Kidney (tissue), 13 donors: ENCODE measurements at regions not wholly inside any gene's neighbourhood (a gene's known extent, or its start where the extent isn't known, plus 50 kb on each side); places are given as distances from the start of the nearest gene placed in this dataset.

Experiments
- DNase-seq, 5 donors: peaks; one replicate each; pipeline ENCODE4 v3.0.0-alpha.2; 2013 to 2020
- FAIRE-seq: peaks from 2 replicates; lab custom pipeline; 2012; peaks lifted over from hg19 to GRCh38; lab: Jason Lieb, UNC
- H3K27ac ChIP-seq, 2 donors: one replicate each; pipeline ENCODE4 v1.7.0; 2013; ENCODE audit warnings: low read depth in 2 of 2, low read length in 2 of 2, inconsistent platforms in 1 of 2
- H3K27me3 ChIP-seq: one replicate; pipeline ENCODE4 v1.7.1; 2013; ENCODE audit warnings: low read length, inconsistent platforms; ENCODE audit not compliant: control insufficient read depth, insufficient read depth
- H3K36me3 ChIP-seq, 3 donors: one replicate each; pipeline versions ENCODE4 v1.7.0 to v1.7.1; 2013; ENCODE audit warnings: low read length in 3 of 3, control low read depth in 1 of 3, inconsistent platforms in 1 of 3; ENCODE audit not compliant: insufficient read depth in 3 of 3, control insufficient read depth in 2 of 3
- H3K4me1 ChIP-seq, 3 donors: one replicate each; pipeline versions ENCODE4 v1.7.0 to v1.7.1; 2013; ENCODE audit warnings: low read length in 3 of 3, inconsistent platforms in 1 of 3, low read depth in 1 of 3; ENCODE audit not compliant: control insufficient read depth in 2 of 3, insufficient read depth in 2 of 3
- H3K4me3 ChIP-seq, 3 donors: one replicate each; pipeline versions ENCODE4 v1.7.0 to v1.8.1; 2013; ENCODE audit warnings: low read length in 3 of 3, control low read depth in 1 of 3, inconsistent platforms in 1 of 3
- H3K9ac ChIP-seq, 3 donors: one replicate each; pipeline versions ENCODE4 v1.7.0 to v1.7.1; 2013; ENCODE audit warnings: low read length in 3 of 3, control low read depth in 1 of 3, inconsistent platforms in 1 of 3
- H3K9me3 ChIP-seq, 3 donors: one replicate each; pipeline versions ENCODE4 v1.7.0 to v1.7.1; 2013; ENCODE audit warnings: low read length in 3 of 3, control low read depth in 1 of 3, inconsistent platforms in 1 of 3; ENCODE audit not compliant: control insufficient read depth in 2 of 3, insufficient read depth in 1 of 3
- intact Hi-C: fragments of 100-400 bp; cut with DNase I; formaldehyde crosslinking; loops from one replicate; pipeline ENCODE4 v1.11.1; 2022
- TF ChIP-seq, protein P1 (sequence below): IDR thresholded peaks from 3 replicates; pipeline ENCODE4 v1.5.1; 2012; ENCODE audit warnings: mild to moderate bottlenecking, moderate library complexity, borderline replicate concordance; ENCODE audit not compliant: insufficient read depth; ENCODE audit errors: extremely low read depth
- donor health status: control.
- donor health status: control.
- donor health status: control.
- donor health status: control.
- donor health status: control.
- donor health status: DM: yes; HTN: yes; CAD: no.
- donor health status: Normal renal cell carcinoma (clear cell type).

DNA sequence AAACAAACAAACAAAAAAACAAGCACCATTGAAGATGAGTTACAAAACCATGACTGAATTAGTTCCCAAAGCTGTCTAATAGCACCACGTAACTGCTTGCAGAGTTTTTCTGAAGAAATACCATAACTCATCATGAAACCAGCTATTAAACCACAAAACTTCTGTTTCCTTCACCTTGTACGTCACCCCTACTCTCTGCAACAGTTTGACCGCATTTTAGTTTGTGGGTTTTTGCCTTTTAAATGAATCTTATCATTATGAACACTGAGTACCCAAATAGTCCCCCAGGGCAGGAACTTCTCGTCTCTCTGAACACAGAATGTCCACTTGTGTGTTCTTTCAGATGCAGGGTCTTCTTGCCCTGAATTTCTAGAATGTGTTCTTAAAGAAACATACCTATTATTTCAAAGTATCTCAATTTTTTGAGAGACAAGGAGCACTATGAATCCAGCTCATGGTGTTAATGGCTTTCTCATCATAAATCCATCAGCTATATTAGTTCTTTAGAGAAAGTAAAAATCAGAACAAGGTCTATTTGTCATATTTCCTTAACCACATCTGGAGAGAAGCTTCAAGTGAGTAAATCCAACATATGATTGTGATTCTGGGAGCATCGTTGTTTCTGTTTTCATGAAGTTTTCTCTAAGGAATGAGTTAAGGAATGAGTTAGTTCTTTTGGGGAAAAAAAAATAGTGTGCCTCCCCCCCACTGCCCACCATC is 210.6 kb downstream of the AUH start:
- H3K27me3 ChIP-seq = no peaks in the 10 kb centered on the region
- H3K4me1 ChIP-seq = no peaks in the 10 kb centered on the region
- H3K4me3 ChIP-seq = no peak overlapping the region
- no peak for FAIRE-seq
- TF ChIP-seq, protein P1, sequence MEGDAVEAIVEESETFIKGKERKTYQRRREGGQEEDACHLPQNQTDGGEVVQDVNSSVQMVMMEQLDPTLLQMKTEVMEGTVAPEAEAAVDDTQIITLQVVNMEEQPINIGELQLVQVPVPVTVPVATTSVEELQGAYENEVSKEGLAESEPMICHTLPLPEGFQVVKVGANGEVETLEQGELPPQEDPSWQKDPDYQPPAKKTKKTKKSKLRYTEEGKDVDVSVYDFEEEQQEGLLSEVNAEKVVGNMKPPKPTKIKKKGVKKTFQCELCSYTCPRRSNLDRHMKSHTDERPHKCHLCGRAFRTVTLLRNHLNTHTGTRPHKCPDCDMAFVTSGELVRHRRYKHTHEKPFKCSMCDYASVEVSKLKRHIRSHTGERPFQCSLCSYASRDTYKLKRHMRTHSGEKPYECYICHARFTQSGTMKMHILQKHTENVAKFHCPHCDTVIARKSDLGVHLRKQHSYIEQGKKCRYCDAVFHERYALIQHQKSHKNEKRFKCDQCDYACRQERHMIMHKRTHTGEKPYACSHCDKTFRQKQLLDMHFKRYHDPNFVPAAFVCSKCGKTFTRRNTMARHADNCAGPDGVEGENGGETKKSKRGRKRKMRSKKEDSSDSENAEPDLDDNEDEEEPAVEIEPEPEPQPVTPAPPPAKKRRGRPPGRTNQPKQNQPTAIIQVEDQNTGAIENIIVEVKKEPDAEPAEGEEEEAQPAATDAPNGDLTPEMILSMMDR = no peak
- no peaks in the 10 kb centered on the region for H3K9me3 ChIP-seq
- H3K36me3 ChIP-seq = no peaks in the 10 kb centered on the region
- H3K27ac ChIP-seq = no peak overlapping the region
- no peak overlapping the region for H3K9ac ChIP-seq
- no peak for DNase-seq
- intact Hi-C loops = no loop called here

DNA sequence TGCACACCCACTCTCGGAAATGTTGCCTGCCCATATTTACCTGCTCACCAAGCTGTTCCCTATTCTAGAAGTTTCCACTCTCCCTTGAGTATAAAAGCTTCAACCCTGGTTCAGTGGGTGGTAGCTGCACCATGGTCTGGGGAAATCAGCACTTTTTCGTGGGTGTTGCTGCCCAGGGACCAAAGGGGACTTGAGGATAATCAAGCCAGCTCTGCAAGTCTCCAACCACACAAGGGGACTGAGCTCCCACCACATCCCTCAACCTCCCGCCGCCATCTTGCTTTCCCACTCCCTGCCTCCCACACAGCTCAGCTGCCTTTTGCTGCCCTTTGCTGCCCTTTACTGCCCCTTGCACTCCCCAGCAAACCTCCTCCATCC is 210.0 kb downstream of the AUH start:
- FAIRE-seq (no peak), DNase-seq (no peak)
- TF ChIP-seq, protein P1 = no peak
- Histone ChIP-seq H3K27me3 (no peaks in the 10 kb centered on the region), H3K4me3 (no peak overlapping the region), H3K9ac (no peak overlapping the region), H3K4me1 (no peaks in the 10 kb centered on the region), H3K36me3 (no peaks in the 10 kb centered on the region), H3K9me3 (no peaks in the 10 kb centered on the region), H3K27ac (no peak overlapping the region)
- intact Hi-C loops = no loop called here

DNA sequence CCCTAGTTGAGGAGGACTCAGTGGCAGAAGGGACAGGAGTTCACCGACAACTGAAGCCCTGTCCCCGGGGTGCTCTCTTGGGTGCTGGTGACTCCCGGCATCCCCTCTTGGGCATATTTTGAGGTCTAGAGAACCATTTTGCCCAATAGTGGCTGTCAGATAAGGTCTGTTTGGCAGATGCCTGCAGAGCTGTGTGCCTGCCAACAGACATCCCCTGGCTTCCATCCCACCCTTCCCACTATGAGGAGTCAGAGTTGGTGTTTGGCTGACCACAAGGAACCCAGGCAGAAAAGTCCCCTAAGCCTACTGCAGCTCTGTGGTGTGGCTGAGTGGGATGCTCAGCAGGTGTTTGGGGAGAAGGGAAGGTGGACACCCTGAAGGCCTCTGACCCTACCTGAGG is 207.0 kb downstream of the AUH start:
- Histone ChIP-seq H3K9me3 (no peaks in the 10 kb centered on the region), H3K4me3 (no peak overlapping the region), H3K9ac (no peak overlapping the region), H3K36me3 (no peaks in the 10 kb centered on the region), H3K27ac (no peak overlapping the region), H3K27me3 (no peaks in the 10 kb centered on the region), H3K4me1 (peaks cover 0 to 3% (median 0%) of the 10 kb centered on the region in 3 donors)
- intact Hi-C loops = no loop called here
- no peak for FAIRE-seq
- TF ChIP-seq, protein P1 = no peak
- no peak for DNase-seq

DNA sequence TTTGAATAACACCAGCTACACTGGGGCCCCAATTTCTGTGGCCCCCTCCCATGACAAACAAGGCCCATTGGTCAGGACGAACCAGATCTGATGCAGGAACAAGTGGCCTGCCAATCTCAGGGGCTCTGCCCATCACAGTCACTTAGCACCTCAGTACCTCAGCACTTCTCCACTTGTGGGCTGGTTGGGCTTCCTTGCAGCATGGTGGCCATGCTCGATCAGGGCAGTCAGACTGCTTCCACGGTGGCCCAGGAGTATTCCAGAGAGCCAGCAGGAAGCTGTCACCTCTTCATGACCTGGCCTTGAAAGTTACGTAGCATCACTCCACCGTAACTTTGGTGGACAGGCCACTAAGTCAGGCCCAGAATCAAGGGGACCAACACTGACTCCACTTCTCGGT is 206.5 kb downstream of the AUH start:
- intact Hi-C loops = no loop called here
- TF ChIP-seq, protein P1 = no peak
- FAIRE-seq (no peak), DNase-seq (no peak)
- no peaks in the 10 kb centered on the region for H3K27me3 ChIP-seq
- H3K9ac ChIP-seq = no peak overlapping the region
- peaks cover 0 to 3% (median 0%) of the 10 kb centered on the region in 3 donors for H3K4me1 ChIP-seq
- H3K27ac ChIP-seq = no peak overlapping the region
- no peaks in the 10 kb centered on the region for H3K36me3 ChIP-seq
- H3K4me3 ChIP-seq = no peak overlapping the region
- no peaks in the 10 kb centered on the region for H3K9me3 ChIP-seq
